Fibroblast of lung (primary cell): ENCODE measurements at regions not wholly inside any gene's neighbourhood (a gene's known extent, or its start where the extent isn't known, plus 50 kb on each side); places are given as distances from the start of the nearest gene placed in this dataset.

Experiments
- EZH2 ChIP-seq: IDR thresholded peaks from 2 replicates; pipeline ENCODE4 v1.5.1; 2012; ENCODE audit warnings: low read length, control low read depth, mild to moderate bottlenecking; ENCODE audit errors: missing control alignments
- TF ChIP-seq, protein P1 (sequence below), 2 donors: IDR thresholded peaks in 1 of 2; conservative IDR thresholded peaks in 1 of 2; 1 replicate in 1 of 2; 2 replicates in 1 of 2; pipeline ENCODE4 v1.5.1; 2011 to 2012; ENCODE audit warnings: low read length in 2 of 2, control low read depth in 1 of 2, inconsistent platforms in 1 of 2, low read depth in 1 of 2, mild to moderate bottlenecking in 1 of 2

GRCh38 chr12:88650715-88651114 lies 70.4 kb upstream of the KITLG start:
- TF ChIP-seq, protein P1, sequence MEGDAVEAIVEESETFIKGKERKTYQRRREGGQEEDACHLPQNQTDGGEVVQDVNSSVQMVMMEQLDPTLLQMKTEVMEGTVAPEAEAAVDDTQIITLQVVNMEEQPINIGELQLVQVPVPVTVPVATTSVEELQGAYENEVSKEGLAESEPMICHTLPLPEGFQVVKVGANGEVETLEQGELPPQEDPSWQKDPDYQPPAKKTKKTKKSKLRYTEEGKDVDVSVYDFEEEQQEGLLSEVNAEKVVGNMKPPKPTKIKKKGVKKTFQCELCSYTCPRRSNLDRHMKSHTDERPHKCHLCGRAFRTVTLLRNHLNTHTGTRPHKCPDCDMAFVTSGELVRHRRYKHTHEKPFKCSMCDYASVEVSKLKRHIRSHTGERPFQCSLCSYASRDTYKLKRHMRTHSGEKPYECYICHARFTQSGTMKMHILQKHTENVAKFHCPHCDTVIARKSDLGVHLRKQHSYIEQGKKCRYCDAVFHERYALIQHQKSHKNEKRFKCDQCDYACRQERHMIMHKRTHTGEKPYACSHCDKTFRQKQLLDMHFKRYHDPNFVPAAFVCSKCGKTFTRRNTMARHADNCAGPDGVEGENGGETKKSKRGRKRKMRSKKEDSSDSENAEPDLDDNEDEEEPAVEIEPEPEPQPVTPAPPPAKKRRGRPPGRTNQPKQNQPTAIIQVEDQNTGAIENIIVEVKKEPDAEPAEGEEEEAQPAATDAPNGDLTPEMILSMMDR (conservative IDR thresholded peaks at IDR 0.05 in 1 of 2, IDR thresholded peaks at IDR 0.05 in 1 of 2; ENCODE audit: low read depth in 1 of 2, low read length in 2 of 2), result no peak
- no peak for TF ChIP-seq EZH2
